Hepatocyte (in vitro differentiated cells): ENCODE measurements at regions not wholly inside any gene's neighbourhood (a gene's known extent, or its start where the extent isn't known, plus 50 kb on each side); places are given as distances from the start of the nearest gene placed in this dataset.

Experiments used
- DNase-seq: peaks from one replicate; pipeline ENCODE4 v3.0.0-alpha.2; 2016; ENCODE audit warnings: low spot score
- H2AFZ ChIP-seq: fragments of 200-600 bp; sonication (generic); 2 replicates; pipeline ENCODE4 v1.6.0; 2016; ENCODE audit warnings: antibody characterized with exemption, mild to moderate bottlenecking
- H3K27ac ChIP-seq: fragments of 200-600 bp; sonication (generic); 2 replicates; pipeline ENCODE4 v1.5.1; 2016; ENCODE audit warnings: mild to moderate bottlenecking
- H3K27me3 ChIP-seq: fragments of 200-600 bp; sonication (generic); 2 replicates; pipeline ENCODE4 v1.6.1; 2016
- H3K36me3 ChIP-seq: fragments of 200-600 bp; sonication (generic); replicated peaks from 2 replicates; pipeline ENCODE4 v1.5.1; 2016; ENCODE audit warnings: low read depth; ENCODE audit not compliant: insufficient read depth
- H3K4me1 ChIP-seq: fragments of 200-600 bp; sonication (generic); 2 replicates; pipeline ENCODE4 v1.5.1; 2016; ENCODE audit warnings: mild to moderate bottlenecking, moderate library complexity; ENCODE audit not compliant: insufficient read depth
- H3K4me2 ChIP-seq: fragments of 200-600 bp; sonication (generic); 2 replicates; pipeline ENCODE4 v1.6.0; 2016
- H3K4me3 ChIP-seq: fragments of 200-600 bp; sonication (generic); 2 replicates; pipeline ENCODE4 v1.5.1; 2016; ENCODE audit warnings: mild to moderate bottlenecking
- H3K79me2 ChIP-seq: fragments of 200-600 bp; sonication (generic); 2 replicates; pipeline ENCODE4 v1.6.0; 2017; ENCODE audit warnings: mild to moderate bottlenecking
- H3K9me2 ChIP-seq: fragments of 200-600 bp; sonication (generic); replicated peaks from 2 replicates; pipeline ENCODE4 v1.6.0; 2017; ENCODE audit warnings: mild to moderate bottlenecking; ENCODE audit not compliant: insufficient read depth
- H3K9me3 ChIP-seq: fragments of 200-600 bp; sonication (generic); 2 replicates; pipeline ENCODE4 v1.5.1; 2016; ENCODE audit warnings: low read depth, mild to moderate bottlenecking
- H4K20me1 ChIP-seq: fragments of 200-600 bp; sonication (generic); 2 replicates; pipeline ENCODE4 v1.6.0; 2016; ENCODE audit warnings: mild to moderate bottlenecking; ENCODE audit not compliant: insufficient read depth, poor library complexity, severe bottlenecking
- EZH2 ChIP-seq: fragments of 200-600 bp; sonication (generic); IDR thresholded peaks from 2 replicates; pipeline ENCODE4 v1.6.1; 2016; ENCODE audit warnings: antibody characterized with exemption, mild to moderate bottlenecking, borderline replicate concordance
- EZH2phosphoT487 ChIP-seq: fragments of 200-600 bp; sonication (generic); IDR thresholded peaks from one replicate; pipeline ENCODE4 v1.6.1; 2018; ENCODE audit warnings: antibody characterized with exemption, mild to moderate bottlenecking, low read depth, moderate library complexity; ENCODE audit not compliant: unreplicated experiment, severe bottlenecking
- WGBS: methylation state at CpG from one replicate; pipeline ENCODE4 v1.1.6; 2016; ENCODE audit warnings: low lambda C conversion rate; ENCODE audit errors: missing lambda C conversion rate; 5-methylcytosine and 5-hydroxymethylcytosine counted together
- TF ChIP-seq, protein P1 (sequence below): fragments of 200-600 bp; sonication (generic); IDR thresholded peaks from 2 replicates; pipeline ENCODE4 v1.5.1; 2016; ENCODE audit warnings: antibody characterized with exemption, mild to moderate bottlenecking; ENCODE audit not compliant: poor library complexity

DNA sequence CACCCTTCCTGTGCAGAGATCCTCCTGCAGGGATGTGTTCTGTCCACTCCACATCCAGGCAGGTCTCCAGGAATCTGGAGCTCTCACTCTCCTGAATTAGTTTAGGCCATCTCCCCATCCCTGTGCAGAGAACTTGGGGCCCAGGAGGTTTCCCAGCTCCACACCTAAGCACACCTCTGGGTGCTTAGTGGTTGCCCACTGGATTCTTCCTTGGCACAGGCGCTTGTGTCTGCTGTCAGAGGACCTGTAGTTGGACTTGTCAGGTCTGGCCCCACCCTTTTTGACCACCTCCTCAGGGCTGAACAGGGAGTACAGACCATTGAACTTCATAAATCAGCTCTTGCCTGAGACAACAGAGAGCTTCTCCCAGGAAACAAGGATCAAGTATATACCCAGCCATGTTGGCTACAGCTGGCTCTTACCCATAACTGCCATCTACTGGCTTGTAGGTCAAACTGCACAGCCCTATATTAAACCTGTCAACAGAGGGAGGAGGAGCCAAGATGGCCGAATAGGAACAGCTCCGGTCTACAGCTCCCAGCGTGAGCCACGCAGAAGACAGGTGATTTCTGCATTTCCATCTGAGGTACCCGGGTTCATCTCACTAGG is 275.5 kb downstream of the PPARGC1A start:
- Histone ChIP-seq H3K27ac (no peak overlapping the region), H3K36me3 (no peaks in the 10 kb centered on the region), H2AFZ (no peak overlapping the region), H3K4me2 (no peak overlapping the region), H3K79me2 (no peaks in the 10 kb centered on the region), H3K4me1 (no peaks in the 10 kb centered on the region), H3K27me3 (no peaks in the 10 kb centered on the region), H3K9me3 (no peaks in the 10 kb centered on the region), H3K9me2 (no peaks in the 10 kb centered on the region), H3K4me3 (no peak overlapping the region), H4K20me1 (no peaks in the 10 kb centered on the region)
- TF ChIP-seq, protein P1, sequence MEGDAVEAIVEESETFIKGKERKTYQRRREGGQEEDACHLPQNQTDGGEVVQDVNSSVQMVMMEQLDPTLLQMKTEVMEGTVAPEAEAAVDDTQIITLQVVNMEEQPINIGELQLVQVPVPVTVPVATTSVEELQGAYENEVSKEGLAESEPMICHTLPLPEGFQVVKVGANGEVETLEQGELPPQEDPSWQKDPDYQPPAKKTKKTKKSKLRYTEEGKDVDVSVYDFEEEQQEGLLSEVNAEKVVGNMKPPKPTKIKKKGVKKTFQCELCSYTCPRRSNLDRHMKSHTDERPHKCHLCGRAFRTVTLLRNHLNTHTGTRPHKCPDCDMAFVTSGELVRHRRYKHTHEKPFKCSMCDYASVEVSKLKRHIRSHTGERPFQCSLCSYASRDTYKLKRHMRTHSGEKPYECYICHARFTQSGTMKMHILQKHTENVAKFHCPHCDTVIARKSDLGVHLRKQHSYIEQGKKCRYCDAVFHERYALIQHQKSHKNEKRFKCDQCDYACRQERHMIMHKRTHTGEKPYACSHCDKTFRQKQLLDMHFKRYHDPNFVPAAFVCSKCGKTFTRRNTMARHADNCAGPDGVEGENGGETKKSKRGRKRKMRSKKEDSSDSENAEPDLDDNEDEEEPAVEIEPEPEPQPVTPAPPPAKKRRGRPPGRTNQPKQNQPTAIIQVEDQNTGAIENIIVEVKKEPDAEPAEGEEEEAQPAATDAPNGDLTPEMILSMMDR: peak; percentile 41
- TF ChIP-seq EZH2phosphoT487: no peak
- WGBS: 77% methylated on average over 5 of the region's 6 CpGs
- DNase-seq: peak; percentile 57

DNA sequence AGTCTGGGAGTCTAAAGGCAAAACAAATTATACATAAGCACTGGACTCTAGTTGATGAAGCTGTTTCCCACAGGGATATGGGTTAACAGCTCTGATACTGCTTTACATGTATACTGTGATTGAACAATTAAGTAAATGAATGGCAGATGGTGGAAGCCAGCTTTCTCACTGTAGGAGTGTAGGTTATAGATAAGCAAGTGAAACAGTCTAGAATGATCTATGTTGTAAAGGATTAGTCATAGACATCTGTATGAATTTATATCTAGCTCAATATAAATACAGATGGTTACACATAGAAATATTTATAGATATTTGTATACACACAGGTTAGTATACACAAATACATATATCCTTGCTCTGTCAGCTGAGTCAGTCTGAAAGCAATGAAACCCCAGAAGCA is 276.1 kb downstream of the PPARGC1A start:
- no peak overlapping the region for H3K27ac ChIP-seq
- no peaks in the 10 kb centered on the region for H3K27me3 ChIP-seq
- TF ChIP-seq, protein P1: no peak
- no peak for TF ChIP-seq EZH2phosphoT487
- no peaks in the 10 kb centered on the region for H3K4me1 ChIP-seq
- H3K79me2 ChIP-seq: no peaks in the 10 kb centered on the region
- H2AFZ ChIP-seq: no peak overlapping the region
- no peak for DNase-seq
- no peaks in the 10 kb centered on the region for H4K20me1 ChIP-seq
- no peaks in the 10 kb centered on the region for H3K36me3 ChIP-seq
- H3K9me3 ChIP-seq: no peaks in the 10 kb centered on the region
- H3K4me3 ChIP-seq: no peak overlapping the region
- no peaks in the 10 kb centered on the region for H3K9me2 ChIP-seq
- no peak overlapping the region for H3K4me2 ChIP-seq

DNA sequence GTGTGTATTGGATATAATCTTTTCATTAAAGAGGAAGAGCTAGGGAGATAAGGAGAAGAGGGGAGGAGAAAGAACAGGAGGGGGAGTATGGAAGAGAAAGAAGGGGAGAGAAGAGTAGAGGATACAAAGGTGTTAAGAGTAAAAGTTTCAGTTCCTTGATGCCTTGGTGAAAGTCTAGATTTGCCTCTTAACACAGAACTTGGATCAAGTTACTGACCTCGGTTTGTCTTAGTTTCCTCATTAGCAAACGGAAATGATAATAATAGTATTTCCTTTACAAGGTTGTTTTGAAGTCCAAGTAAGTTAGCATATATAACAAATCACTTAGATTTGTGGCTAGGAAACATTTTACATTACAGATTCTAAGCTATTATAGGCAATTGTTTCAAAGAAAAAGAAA is 287.1 kb downstream of the PPARGC1A start:
- Histone ChIP-seq H4K20me1 (no peaks in the 10 kb centered on the region), H3K36me3 (no peaks in the 10 kb centered on the region), H2AFZ (no peak overlapping the region), H3K4me2 (no peak overlapping the region), H3K9me3 (no peaks in the 10 kb centered on the region), H3K4me1 (no peaks in the 10 kb centered on the region), H3K9me2 (no peaks in the 10 kb centered on the region), H3K27ac (no peak overlapping the region), H3K4me3 (no peak overlapping the region), H3K79me2 (no peaks in the 10 kb centered on the region), H3K27me3 (no peaks in the 10 kb centered on the region)
- DNase-seq: no peak
- WGBS: 75% methylated on average over 2 of the region's 2 CpGs
- TF ChIP-seq EZH2: no peak
- no peak for TF ChIP-seq EZH2phosphoT487

DNA sequence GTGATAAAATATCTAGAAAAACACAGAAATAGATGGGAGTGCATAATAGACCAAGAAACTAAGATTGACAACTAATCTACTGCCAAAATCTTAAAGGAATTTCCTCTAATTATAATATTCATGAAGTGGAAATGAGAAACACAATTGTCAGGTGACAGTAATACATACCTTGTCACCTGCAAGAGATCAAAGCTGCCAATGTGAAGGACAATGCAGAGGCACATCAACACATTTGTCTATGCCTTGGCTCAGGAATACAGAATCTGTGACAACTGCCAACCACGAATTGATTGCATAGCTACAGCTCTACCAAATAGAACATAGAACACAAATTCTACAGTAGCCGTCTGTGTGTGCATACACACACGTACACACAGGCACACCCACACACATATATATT is 295.7 kb downstream of the PPARGC1A start:
- Histone ChIP-seq H3K4me2 (no peak overlapping the region), H3K9me2 (no peaks in the 10 kb centered on the region), H3K36me3 (no peaks in the 10 kb centered on the region), H3K4me1 (no peaks in the 10 kb centered on the region), H2AFZ (no peak overlapping the region), H3K27me3 (no peaks in the 10 kb centered on the region), H3K9me3 (no peaks in the 10 kb centered on the region), H4K20me1 (no peaks in the 10 kb centered on the region), H3K79me2 (no peaks in the 10 kb centered on the region), H3K27ac (no peak overlapping the region), H3K4me3 (no peak overlapping the region)
- TF ChIP-seq, protein P1: no peak
- TF ChIP-seq EZH2 (no peak), EZH2phosphoT487 (no peak)
- 76% methylated on average over 3 of the region's 3 CpGs for WGBS
- DNase-seq: no peak
